Vagina (tissue), 2 donors: ENCODE measurements at regions not wholly inside any gene's neighbourhood (a gene's known extent, or its start where the extent isn't known, plus 50 kb on each side); places are given as distances from the start of the nearest gene placed in this dataset.

Experiments
- DNase-seq, 2 donors: peaks; one replicate each; pipeline ENCODE4 v3.0.0-alpha.2; 2017; ENCODE audit errors: extremely low spot score in 2 of 2
- H3K27ac ChIP-seq: fragments of 200-600 bp; sonication (generic); one replicate; pipeline ENCODE4 v1.5.1; 2019
- H3K27me3 ChIP-seq: fragments of 200-600 bp; sonication (generic); one replicate; pipeline ENCODE4 v1.5.1; 2019
- H3K36me3 ChIP-seq, 2 donors: fragments of 200-600 bp; sonication (generic); one replicate each; pipeline ENCODE4 v1.5.1; 2017 to 2019
- H3K4me1 ChIP-seq: fragments of 200-600 bp; sonication (generic); one replicate; pipeline ENCODE4 v1.5.1; 2019
- H3K4me3 ChIP-seq, 2 donors: fragments of 200-600 bp; sonication (generic); 1 replicate in 1 of 2; 2 replicates in 1 of 2; pipeline ENCODE4 v1.5.1; 2016 to 2019
- H3K9me3 ChIP-seq: fragments of 200-600 bp; sonication (generic); one replicate; pipeline ENCODE4 v1.5.1; 2019
- CTCF ChIP-seq, 3 experiments: fragments of 450-650 bp in 2 of 3; fragments of 200-600 bp in 1 of 3; sonication (generic) in 1 of 3; IDR thresholded peaks; one replicate each; pipeline ENCODE4 v1.5.1; 2017 to 2019; ENCODE audit warnings: antibody characterized with exemption in 3 of 3, mild to moderate bottlenecking in 2 of 3, moderate library complexity in 2 of 3
- POLR2A ChIP-seq, 2 donors: fragments of 450-650 bp; IDR thresholded peaks; one replicate each; pipeline ENCODE4 v1.6.1; 2017; ENCODE audit warnings: antibody characterized with exemption in 2 of 2, mild to moderate bottlenecking in 2 of 2, moderate library complexity in 2 of 2
- POLR2AphosphoS5 ChIP-seq, 2 donors: sonication (generic); formaldehyde crosslinking; IDR thresholded peaks; one replicate each; pipeline ENCODE4 v1.9.0; 2017; ENCODE audit warnings: antibody characterized with exemption in 2 of 2, mild to moderate bottlenecking in 2 of 2, low read depth in 1 of 2; ENCODE audit not compliant: insufficient read depth in 1 of 2
- intact Hi-C: fragments of 100-400 bp; cut with DNase I; formaldehyde crosslinking; loops from one replicate; pipeline ENCODE4 v1.15.1; 2023

GRCh38 chr9:129331772-129332500, 153.9 kb upstream of the IER5L start:
- peaks cover 56% of the 10 kb centered on the region for H3K4me1 ChIP-seq
- H3K36me3 ChIP-seq: no peaks in the 10 kb centered on the region
- no peaks in the 10 kb centered on the region for H3K27me3 ChIP-seq
- H3K4me3 ChIP-seq: peak overlapping the region in 1 of 2 donors; percentile 7
- no peaks in the 10 kb centered on the region for H3K9me3 ChIP-seq
- intact Hi-C loops: loop anchor here (5.0 kb wide), 2 partner anchors 150 to 195 kb away; no protein-coding TSS in a partner anchor
- peak overlapping the region; percentile 92 for H3K27ac ChIP-seq
- DNase-seq: no peak
- TF ChIP-seq POLR2AphosphoS5 (IDR thresholded peaks at IDR 0.05; ENCODE audit: insufficient read depth in 1 of 2, low read depth in 1 of 2) (peak; percentile 26 to 60), CTCF (IDR thresholded peaks at IDR 0.05) (no peak), POLR2A (IDR thresholded peaks at IDR 0.05) (no peak)

GRCh38 chr9:129331493-129331765, 153.4 kb upstream of the IER5L start:
- Histone ChIP-seq H3K36me3 (no peaks in the 10 kb centered on the region), H3K27ac (peak overlapping the region; percentile 92), H3K9me3 (no peaks in the 10 kb centered on the region), H3K4me1 (peaks cover 51% of the 10 kb centered on the region), H3K4me3 (no peak overlapping the region), H3K27me3 (no peaks in the 10 kb centered on the region)
- intact Hi-C loops: loop anchor here (5.0 kb wide), 2 partner anchors 151 to 194 kb away; no protein-coding TSS in a partner anchor
- DNase-seq: no peak
- TF ChIP-seq POLR2AphosphoS5 (IDR thresholded peaks at IDR 0.05; ENCODE audit: insufficient read depth in 1 of 2, low read depth in 1 of 2) (no peak), POLR2A (IDR thresholded peaks at IDR 0.05) (no peak), CTCF (IDR thresholded peaks at IDR 0.05) (no peak)

- TF ChIP-seq CTCF (IDR thresholded peaks at IDR 0.05): no peak
- no peak for TF ChIP-seq POLR2A (IDR thresholded peaks at IDR 0.05)
- no peak for TF ChIP-seq POLR2AphosphoS5 (IDR thresholded peaks at IDR 0.05; ENCODE audit: insufficient read depth in 1 of 2, low read depth in 1 of 2)
Observed at GRCh38 chr9:129330711-129331492, 152.8 kb upstream of the IER5L start.

GRCh38 chr9:129328355-129329042, 150.4 kb upstream of the IER5L start:
- TF ChIP-seq CTCF (IDR thresholded peaks at IDR 0.05): no peak
- no peak for TF ChIP-seq POLR2AphosphoS5 (IDR thresholded peaks at IDR 0.05; ENCODE audit: insufficient read depth in 1 of 2, low read depth in 1 of 2)
- no peak for TF ChIP-seq POLR2A (IDR thresholded peaks at IDR 0.05)
- peak overlapping the region; percentile 46 for H3K27ac ChIP-seq
- intact Hi-C loops: no loop called here

More at GRCh38 chr9:129330711-129331492, 152.8 kb upstream of the IER5L start:
- no peaks in the 10 kb centered on the region for H3K27me3 ChIP-seq
- H3K27ac ChIP-seq: peak overlapping the region; percentile 92
- no peaks in the 10 kb centered on the region for H3K36me3 ChIP-seq
- intact Hi-C loops: loop anchor here (5.0 kb wide), 2 partner anchors 151 to 194 kb away; no protein-coding TSS in a partner anchor
- no peak for DNase-seq
- H3K4me1 ChIP-seq: peaks cover 45% of the 10 kb centered on the region
- no peak overlapping the region for H3K4me3 ChIP-seq
- no peaks in the 10 kb centered on the region for H3K9me3 ChIP-seq

More at GRCh38 chr9:129328355-129329042, 150.4 kb upstream of the IER5L start:
- H3K9me3 ChIP-seq: no peaks in the 10 kb centered on the region
- no peaks in the 10 kb centered on the region for H3K27me3 ChIP-seq
- H3K4me3 ChIP-seq: no peak overlapping the region
- H3K4me1 ChIP-seq: peaks cover 31% of the 10 kb centered on the region
- no peaks in the 10 kb centered on the region for H3K36me3 ChIP-seq
- no peak for DNase-seq
